ENCODE measurements at regions not wholly inside any gene's neighbourhood (a gene's known extent, or its start where the extent isn't known, plus 50 kb on each side); places are given as distances from the start of the nearest gene placed in this dataset.

DNA sequence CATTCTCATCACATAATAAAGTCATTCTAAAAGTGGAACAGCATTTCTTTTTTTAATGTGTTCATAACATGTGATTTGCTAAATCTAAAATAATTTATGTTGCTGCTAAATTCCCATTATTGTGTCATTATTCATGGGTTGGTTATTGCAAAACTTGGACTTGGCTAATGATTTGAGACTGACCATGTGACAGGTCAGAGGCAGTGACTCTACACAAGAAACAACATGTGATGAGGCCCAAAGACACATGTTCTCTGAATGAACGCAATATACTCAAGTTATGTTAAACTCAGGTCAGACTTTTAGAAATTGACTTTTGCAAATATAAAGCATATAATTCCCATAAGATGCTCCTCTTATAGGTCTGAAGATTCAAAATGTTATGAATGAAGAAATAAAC, 566.1 kb downstream of the TBL1XR1 start:
- Histone ChIP-seq H2AFZ (ENCODE audit: low read depth) (no peak overlapping the region), H3K4me3 (IDR thresholded peaks at IDR 0.05; ENCODE audit: insufficient read depth, low read depth, low read length) (no peak overlapping the region), H3K4me1 (ENCODE audit: low read depth, poor library complexity, severe bottlenecking) (no peaks in the 10 kb centered on the region), H3K27ac (no peak overlapping the region), H4K20me1 (ENCODE audit: insufficient read depth) (no peaks in the 10 kb centered on the region), H3K79me2 (ENCODE audit: insufficient read depth, low read depth) (no peaks in the 10 kb centered on the region), H3K27me3 (ENCODE audit: insufficient read depth, low read depth) (no peaks in the 10 kb centered on the region), H3K36me3 (ENCODE audit: insufficient read depth) (no peaks in the 10 kb centered on the region), H3K9ac (no peak overlapping the region), H3K4me2 (no peak overlapping the region)
- TF ChIP-seq, protein P1, sequence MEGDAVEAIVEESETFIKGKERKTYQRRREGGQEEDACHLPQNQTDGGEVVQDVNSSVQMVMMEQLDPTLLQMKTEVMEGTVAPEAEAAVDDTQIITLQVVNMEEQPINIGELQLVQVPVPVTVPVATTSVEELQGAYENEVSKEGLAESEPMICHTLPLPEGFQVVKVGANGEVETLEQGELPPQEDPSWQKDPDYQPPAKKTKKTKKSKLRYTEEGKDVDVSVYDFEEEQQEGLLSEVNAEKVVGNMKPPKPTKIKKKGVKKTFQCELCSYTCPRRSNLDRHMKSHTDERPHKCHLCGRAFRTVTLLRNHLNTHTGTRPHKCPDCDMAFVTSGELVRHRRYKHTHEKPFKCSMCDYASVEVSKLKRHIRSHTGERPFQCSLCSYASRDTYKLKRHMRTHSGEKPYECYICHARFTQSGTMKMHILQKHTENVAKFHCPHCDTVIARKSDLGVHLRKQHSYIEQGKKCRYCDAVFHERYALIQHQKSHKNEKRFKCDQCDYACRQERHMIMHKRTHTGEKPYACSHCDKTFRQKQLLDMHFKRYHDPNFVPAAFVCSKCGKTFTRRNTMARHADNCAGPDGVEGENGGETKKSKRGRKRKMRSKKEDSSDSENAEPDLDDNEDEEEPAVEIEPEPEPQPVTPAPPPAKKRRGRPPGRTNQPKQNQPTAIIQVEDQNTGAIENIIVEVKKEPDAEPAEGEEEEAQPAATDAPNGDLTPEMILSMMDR (conservative IDR thresholded peaks at IDR 0.05; ENCODE audit: low read depth, low read length): no peak

DNA sequence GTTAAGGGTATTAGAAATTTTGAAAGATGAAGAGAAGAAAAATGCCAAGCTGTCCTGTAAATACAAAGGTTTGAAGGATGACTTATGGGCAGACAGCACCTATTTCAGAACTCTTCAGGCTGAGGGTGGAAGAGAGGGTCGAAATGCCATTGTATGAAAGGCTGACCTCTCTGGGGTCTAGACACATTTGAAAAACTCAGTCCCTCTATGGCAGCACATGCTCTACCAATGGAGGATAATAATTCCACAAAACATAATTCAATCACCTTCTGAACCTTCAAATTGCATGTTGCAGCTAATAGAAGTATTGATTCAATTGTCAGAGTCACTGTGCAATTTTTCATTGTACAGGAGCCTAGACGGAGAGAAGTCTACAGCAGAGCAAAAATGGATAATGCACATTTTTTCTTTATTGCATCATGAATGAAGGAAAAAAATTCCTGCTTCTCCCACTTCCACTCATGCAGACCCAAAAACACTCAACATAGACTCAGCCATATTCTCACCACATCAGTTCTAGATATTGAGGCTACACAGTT, 569.1 kb downstream of the TBL1XR1 start:
- Histone ChIP-seq H2AFZ (ENCODE audit: low read depth) (no peak overlapping the region), H3K4me2 (no peak overlapping the region), H3K36me3 (ENCODE audit: insufficient read depth) (no peaks in the 10 kb centered on the region), H3K4me1 (ENCODE audit: low read depth, poor library complexity, severe bottlenecking) (no peaks in the 10 kb centered on the region), H3K27me3 (ENCODE audit: insufficient read depth, low read depth) (no peaks in the 10 kb centered on the region), H3K4me3 (IDR thresholded peaks at IDR 0.05; ENCODE audit: insufficient read depth, low read depth, low read length) (no peak overlapping the region), H3K27ac (no peak overlapping the region), H3K9ac (no peak overlapping the region), H3K79me2 (ENCODE audit: insufficient read depth, low read depth) (no peaks in the 10 kb centered on the region), H4K20me1 (ENCODE audit: insufficient read depth) (no peaks in the 10 kb centered on the region)
- TF ChIP-seq, protein P1 (conservative IDR thresholded peaks at IDR 0.05; ENCODE audit: low read depth, low read length): no peak

DNA sequence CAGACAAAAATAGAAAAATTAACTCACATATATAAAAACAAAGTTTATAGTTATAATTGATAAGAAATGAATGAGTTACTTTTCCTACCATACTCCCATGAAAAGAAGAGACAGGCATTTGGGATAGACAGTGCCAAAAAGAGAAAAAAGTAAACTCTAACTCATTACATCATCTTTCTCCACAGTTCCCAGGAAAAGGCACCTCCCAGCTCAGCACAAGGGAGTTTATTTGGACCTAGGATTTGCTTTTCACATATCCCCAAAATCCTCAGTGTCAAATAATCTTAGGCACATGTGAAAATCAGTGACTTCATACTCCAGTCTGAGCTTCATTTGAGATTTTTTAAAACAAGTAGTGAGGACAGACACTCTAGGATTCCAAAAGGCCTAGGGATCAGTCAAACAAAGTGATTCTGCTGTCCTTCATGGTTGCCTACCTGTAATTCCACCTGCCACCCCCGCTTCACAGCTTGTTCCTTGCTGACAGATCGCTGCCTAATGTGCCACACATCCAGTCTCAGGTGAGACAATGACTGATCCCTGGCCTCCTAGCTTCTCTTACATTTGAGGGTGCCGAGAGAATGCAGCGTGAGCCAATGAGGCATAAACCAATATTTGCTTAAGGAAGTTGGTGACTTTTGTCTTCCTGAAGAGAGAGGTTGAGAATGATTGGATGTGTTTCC, 573.7 kb downstream of the TBL1XR1 start:
- no peak overlapping the region for H3K27ac ChIP-seq
- no peaks in the 10 kb centered on the region for H3K27me3 ChIP-seq (ENCODE audit: insufficient read depth, low read depth)
- TF ChIP-seq, protein P1 (conservative IDR thresholded peaks at IDR 0.05; ENCODE audit: low read depth, low read length): no peak
- no peaks in the 10 kb centered on the region for H4K20me1 ChIP-seq (ENCODE audit: insufficient read depth)
- H3K36me3 ChIP-seq (ENCODE audit: insufficient read depth): no peaks in the 10 kb centered on the region
- no peaks in the 10 kb centered on the region for H3K4me1 ChIP-seq (ENCODE audit: low read depth, poor library complexity, severe bottlenecking)
- no peak overlapping the region for H2AFZ ChIP-seq (ENCODE audit: low read depth)
- H3K9ac ChIP-seq: no peak overlapping the region
- H3K4me3 ChIP-seq (IDR thresholded peaks at IDR 0.05; ENCODE audit: insufficient read depth, low read depth, low read length): no peak overlapping the region
- H3K4me2 ChIP-seq: no peak overlapping the region
- H3K79me2 ChIP-seq (ENCODE audit: insufficient read depth, low read depth): no peaks in the 10 kb centered on the region

DNA sequence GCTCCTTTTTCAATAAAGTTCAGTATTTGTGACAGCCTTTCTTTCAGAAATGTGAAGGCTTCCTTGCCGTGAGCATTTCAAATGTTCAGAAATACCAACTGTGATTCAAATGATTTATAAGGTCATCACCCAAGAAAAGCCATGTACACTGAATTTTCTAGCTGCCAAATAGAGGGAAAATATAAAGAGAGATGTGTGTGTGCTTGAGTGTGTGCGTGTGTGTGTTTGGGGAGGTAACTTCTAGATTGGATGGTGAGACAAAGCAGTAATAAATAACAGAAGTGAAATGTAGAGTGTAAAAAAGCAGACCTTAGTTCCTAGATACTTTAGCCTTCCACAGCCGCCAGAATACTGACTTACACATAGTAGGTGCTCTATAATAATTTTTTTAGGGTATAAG, 577.4 kb downstream of the TBL1XR1 start:
- Histone ChIP-seq H4K20me1 (ENCODE audit: insufficient read depth) (no peaks in the 10 kb centered on the region), H3K27me3 (ENCODE audit: insufficient read depth, low read depth) (no peaks in the 10 kb centered on the region), H3K36me3 (ENCODE audit: insufficient read depth) (no peaks in the 10 kb centered on the region), H3K4me2 (no peak overlapping the region), H3K27ac (no peak overlapping the region), H2AFZ (ENCODE audit: low read depth) (no peak overlapping the region), H3K4me1 (ENCODE audit: low read depth, poor library complexity, severe bottlenecking) (peaks cover 2% of the 10 kb centered on the region), H3K9ac (no peak overlapping the region), H3K79me2 (ENCODE audit: insufficient read depth, low read depth) (no peaks in the 10 kb centered on the region), H3K4me3 (IDR thresholded peaks at IDR 0.05; ENCODE audit: insufficient read depth, low read depth, low read length) (no peak overlapping the region)
- TF ChIP-seq, protein P1 (conservative IDR thresholded peaks at IDR 0.05; ENCODE audit: low read depth, low read length): no peak

All from KMS-11 (cell line).